Mucosa of descending colon (tissue), 3 donors: ENCODE measurements at regions not wholly inside any gene's neighbourhood (a gene's known extent, or its start where the extent isn't known, plus 50 kb on each side); places are given as distances from the start of the nearest gene placed in this dataset.
"Not testable (repeated sequence)": the region's sequence is repeated elsewhere in the genome, so short reads cannot be mapped to it uniquely, and the experiment has no call there.

Source experiments
- ATAC-seq: fragments of 200-7000 bp; cut with Tn5 transposase; one replicate; pipeline ENCODE4 v1.9.1; 2020; ENCODE audit warnings: mild to moderate bottlenecking, moderate library complexity
- DNase-seq, 3 donors: peaks; one replicate each; pipeline ENCODE4 v3.0.0-alpha.2; 2020
- H3K36me3 ChIP-seq: fragments of 200-600 bp; one replicate; pipeline ENCODE4 v1.8.0; 2021; ENCODE audit warnings: low read depth, mild to moderate bottlenecking
- H3K4me1 ChIP-seq: fragments of 200-600 bp; one replicate; pipeline ENCODE4 v1.8.0; 2021; ENCODE audit warnings: low read depth, mild to moderate bottlenecking
- H3K4me3 ChIP-seq: fragments of 200-600 bp; one replicate; pipeline ENCODE4 v1.8.0; 2021; ENCODE audit warnings: mild to moderate bottlenecking
- H3K9me3 ChIP-seq: fragments of 200-600 bp; one replicate; pipeline ENCODE4 v1.8.0; 2021; ENCODE audit warnings: mild to moderate bottlenecking
- CTCF ChIP-seq: fragments of 200-600 bp; IDR thresholded peaks from one replicate; pipeline ENCODE4 v1.8.0; 2022; ENCODE audit warnings: antibody characterized with exemption, mild to moderate bottlenecking
- intact Hi-C, 2 donors: fragments of 100-400 bp; cut with DNase I in 1 of 2; cut with micrococcal nuclease in 1 of 2; formaldehyde crosslinking; loops; one replicate each; pipeline versions ENCODE4 v1.11.0 to v1.11.1; 2022; cut with DNase I, micrococcal nuclease
- donor health status: DM: no; HTN: no; CAD: no; lungs with moderate emphysema.
- donor health status: DM: no; HTN: no; CAD: no.
- donor health status: DM: no; HTN: yes; CAD: no.

GRCh38 chr3:5357089-5357488 lies 169.6 kb downstream of the EDEM1 start:
- TF ChIP-seq CTCF, result no peak
- intact Hi-C loops, result no loop called here
- H3K4me3 ChIP-seq, result no peak overlapping the region

GRCh38 chr3:5358911-5359310 lies 171.4 kb downstream of the EDEM1 start:
- Histone ChIP-seq H3K9me3 (no peaks in the 10 kb centered on the region), H3K4me3 (no peak overlapping the region), H3K36me3 (no peaks in the 10 kb centered on the region), H3K4me1 (no peaks in the 10 kb centered on the region)
- DNase-seq (no peak), ATAC-seq (no peak)
- no peak for TF ChIP-seq CTCF
- intact Hi-C loops, result no loop called here

More at GRCh38 chr3:5357089-5357488, 169.6 kb downstream of the EDEM1 start:
- DNase-seq (no peak), ATAC-seq (no peak)
- H3K4me1 ChIP-seq, result no peaks in the 10 kb centered on the region
- H3K9me3 ChIP-seq, result no peaks in the 10 kb centered on the region
- no peaks in the 10 kb centered on the region for H3K36me3 ChIP-seq

GRCh38 chr3:5360453-5360852 lies 172.9 kb downstream of the EDEM1 start:
- no peak overlapping the region for H3K4me3 ChIP-seq
- no peak for TF ChIP-seq CTCF
- no peaks in the 10 kb centered on the region for H3K4me1 ChIP-seq
- ATAC-seq (no peak), DNase-seq (no peak)
- intact Hi-C loops, result no loop called here
- H3K9me3 ChIP-seq, result no peaks in the 10 kb centered on the region
- no peaks in the 10 kb centered on the region for H3K36me3 ChIP-seq

GRCh38 chr3:5366746-5367145 lies 179.2 kb downstream of the EDEM1 start:
- Histone ChIP-seq H3K4me3 (no peak overlapping the region), H3K4me1 (no peaks in the 10 kb centered on the region), H3K36me3 (no peaks in the 10 kb centered on the region), H3K9me3 (no peaks in the 10 kb centered on the region)
- ATAC-seq (no peak), DNase-seq (no peak)
- TF ChIP-seq CTCF, result no peak
- intact Hi-C loops, result no loop called here

GRCh38 chr3:5371555-5371954 lies 184.0 kb downstream of the EDEM1 start:
- H3K36me3 ChIP-seq, H3K4me1 ChIP-seq, H3K4me3 ChIP-seq, ATAC-seq, DNase-seq, intact Hi-C loops, H3K9me3 ChIP-seq: not testable (repeated sequence)

- Histone ChIP-seq H3K4me1 (no peaks in the 10 kb centered on the region), H3K4me3 (no peak overlapping the region), H3K36me3 (no peaks in the 10 kb centered on the region), H3K9me3 (no peaks in the 10 kb centered on the region)
- DNase-seq, result peak; percentile 62 to 74 (median 68)
- intact Hi-C loops, result no loop called here
- peak; percentile 83 for ATAC-seq
- no peak for TF ChIP-seq CTCF
Observed at GRCh38 chr3:5376761-5377160, 189.3 kb downstream of the EDEM1 start.

- ATAC-seq, result not testable (repeated sequence)
Observed at GRCh38 chr3:5379266-5379665, 191.8 kb downstream of the EDEM1 start.

GRCh38 chr3:5383486-5384263 lies 196.2 kb downstream of the EDEM1 start:
- ATAC-seq, intact Hi-C loops: not testable (repeated sequence)

More at GRCh38 chr3:5379266-5379665, 191.8 kb downstream of the EDEM1 start:
- H3K9me3 ChIP-seq, DNase-seq, H3K36me3 ChIP-seq, intact Hi-C loops, H3K4me1 ChIP-seq, H3K4me3 ChIP-seq: not testable (repeated sequence)

More at GRCh38 chr3:5383486-5384263, 196.2 kb downstream of the EDEM1 start:
- not testable (repeated sequence) for H3K4me3 ChIP-seq, H3K9me3 ChIP-seq, H3K36me3 ChIP-seq, DNase-seq, H3K4me1 ChIP-seq
